Vagina (tissue), 2 donors: ENCODE measurements at regions not wholly inside any gene's neighbourhood (a gene's known extent, or its start where the extent isn't known, plus 50 kb on each side); places are given as distances from the start of the nearest gene placed in this dataset.

Source experiments
- DNase-seq, 2 donors: peaks; one replicate each; pipeline ENCODE4 v3.0.0-alpha.2; 2017; ENCODE audit errors: extremely low spot score in 2 of 2
- H3K27ac ChIP-seq: fragments of 200-600 bp; sonication (generic); one replicate; pipeline ENCODE4 v1.5.1; 2019
- H3K27me3 ChIP-seq: fragments of 200-600 bp; sonication (generic); one replicate; pipeline ENCODE4 v1.5.1; 2019
- H3K36me3 ChIP-seq, 2 donors: fragments of 200-600 bp; sonication (generic); one replicate each; pipeline ENCODE4 v1.5.1; 2017 to 2019
- H3K4me1 ChIP-seq: fragments of 200-600 bp; sonication (generic); one replicate; pipeline ENCODE4 v1.5.1; 2019
- H3K4me3 ChIP-seq, 2 donors: fragments of 200-600 bp; sonication (generic); 1 replicate in 1 of 2; 2 replicates in 1 of 2; pipeline ENCODE4 v1.5.1; 2016 to 2019
- H3K9me3 ChIP-seq: fragments of 200-600 bp; sonication (generic); one replicate; pipeline ENCODE4 v1.5.1; 2019
- CTCF ChIP-seq, 3 experiments: fragments of 450-650 bp in 2 of 3; fragments of 200-600 bp in 1 of 3; sonication (generic) in 1 of 3; IDR thresholded peaks; one replicate each; pipeline ENCODE4 v1.5.1; 2017 to 2019; ENCODE audit warnings: antibody characterized with exemption in 3 of 3, mild to moderate bottlenecking in 2 of 3, moderate library complexity in 2 of 3
- POLR2A ChIP-seq, 2 donors: fragments of 450-650 bp; IDR thresholded peaks; one replicate each; pipeline ENCODE4 v1.6.1; 2017; ENCODE audit warnings: antibody characterized with exemption in 2 of 2, mild to moderate bottlenecking in 2 of 2, moderate library complexity in 2 of 2
- POLR2AphosphoS5 ChIP-seq, 2 donors: sonication (generic); formaldehyde crosslinking; IDR thresholded peaks; one replicate each; pipeline ENCODE4 v1.9.0; 2017; ENCODE audit warnings: antibody characterized with exemption in 2 of 2, mild to moderate bottlenecking in 2 of 2, low read depth in 1 of 2; ENCODE audit not compliant: insufficient read depth in 1 of 2
- intact Hi-C: fragments of 100-400 bp; cut with DNase I; formaldehyde crosslinking; loops from one replicate; pipeline ENCODE4 v1.15.1; 2023

DNA sequence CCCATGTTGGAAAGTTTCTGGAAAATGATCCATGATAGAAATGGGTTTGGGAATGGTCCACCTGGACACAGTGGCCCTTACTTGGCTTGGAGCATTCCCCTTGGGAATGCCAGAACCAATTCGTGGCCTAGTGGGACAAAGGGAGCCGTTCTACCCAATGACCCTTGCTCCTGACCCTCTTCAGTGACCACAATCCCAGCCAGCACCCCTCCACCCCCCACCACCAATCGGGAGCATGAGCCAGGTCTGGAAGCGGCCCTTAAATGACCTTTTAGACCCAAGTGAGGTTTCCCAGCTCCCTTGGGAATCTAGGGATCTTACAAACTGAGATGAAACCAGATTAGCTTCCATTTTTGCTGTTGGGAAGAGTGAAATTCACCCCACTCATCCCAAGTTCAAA is 51.3 kb upstream of the CDON start:
- TF ChIP-seq POLR2A (IDR thresholded peaks at IDR 0.05), result no peak
- no peak for TF ChIP-seq POLR2AphosphoS5 (IDR thresholded peaks at IDR 0.05; ENCODE audit: insufficient read depth in 1 of 2, low read depth in 1 of 2)
- no peak for TF ChIP-seq CTCF (IDR thresholded peaks at IDR 0.05)
- no peaks in the 10 kb centered on the region for H3K36me3 ChIP-seq
- no peaks in the 10 kb centered on the region for H3K27me3 ChIP-seq
- H3K9me3 ChIP-seq, result no peaks in the 10 kb centered on the region
- H3K4me3 ChIP-seq, result no peak overlapping the region
- intact Hi-C loops, result no loop called here
- H3K4me1 ChIP-seq, result peaks cover 43% of the 10 kb centered on the region
- peak overlapping the region; percentile 81 for H3K27ac ChIP-seq
- DNase-seq, result no peak

DNA sequence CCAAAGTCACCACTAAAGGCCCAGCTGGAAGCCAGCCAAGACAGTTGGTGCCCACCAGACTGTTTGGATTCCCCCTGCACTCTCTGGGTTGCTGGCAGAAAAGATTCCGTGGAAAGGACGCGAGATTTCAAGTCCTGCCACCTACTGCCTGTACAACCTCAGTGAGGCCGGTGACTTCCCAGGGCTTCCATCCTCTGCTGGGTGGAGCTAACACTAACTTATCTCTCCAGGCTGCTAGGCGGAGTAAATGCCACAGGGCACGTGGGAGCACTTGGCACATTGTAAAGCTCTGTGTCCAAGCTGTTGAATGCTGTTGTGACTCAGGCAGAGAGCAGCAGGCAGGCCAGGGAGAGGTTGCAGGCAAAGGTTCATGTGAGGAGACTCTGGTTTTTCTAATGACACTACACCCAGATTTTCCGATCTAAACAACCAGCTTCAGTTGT is 50.9 kb upstream of the CDON start:
- H3K9me3 ChIP-seq, result no peaks in the 10 kb centered on the region
- H3K4me3 ChIP-seq, result no peak overlapping the region
- H3K4me1 ChIP-seq, result peaks cover 43% of the 10 kb centered on the region
- no peaks in the 10 kb centered on the region for H3K27me3 ChIP-seq
- TF ChIP-seq POLR2A (IDR thresholded peaks at IDR 0.05) (no peak), CTCF (IDR thresholded peaks at IDR 0.05) (no peak), POLR2AphosphoS5 (IDR thresholded peaks at IDR 0.05; ENCODE audit: insufficient read depth in 1 of 2, low read depth in 1 of 2) (peak in 1 of 2 donors; percentile 81)
- peak overlapping the region; percentile 81 for H3K27ac ChIP-seq
- no peak for DNase-seq
- intact Hi-C loops, result no loop called here
- no peaks in the 10 kb centered on the region for H3K36me3 ChIP-seq

DNA sequence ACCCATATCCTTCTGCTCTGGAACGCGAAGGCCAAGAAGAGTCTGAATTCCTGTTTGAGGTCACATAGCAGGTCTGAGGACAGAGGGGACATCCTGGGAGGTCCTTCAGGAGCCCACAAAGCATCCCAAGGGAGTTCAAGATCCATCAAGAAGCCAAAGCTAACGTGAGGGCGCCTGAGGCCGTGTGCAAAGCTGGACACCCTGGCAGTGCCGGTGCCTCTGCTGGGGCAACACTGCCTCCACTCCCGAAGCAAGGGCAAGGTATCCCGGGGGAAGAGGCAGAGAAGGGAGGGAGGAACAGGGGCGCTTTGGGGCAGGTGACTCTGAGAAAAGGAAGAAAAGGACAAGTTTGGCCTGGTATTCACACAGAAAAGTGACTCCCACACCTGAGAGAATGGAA is 50.3 kb upstream of the CDON start:
- no peak for DNase-seq
- Histone ChIP-seq H3K9me3 (no peaks in the 10 kb centered on the region), H3K27ac (peak overlapping the region; percentile 81), H3K27me3 (no peaks in the 10 kb centered on the region), H3K4me1 (peaks cover 43% of the 10 kb centered on the region), H3K4me3 (no peak overlapping the region), H3K36me3 (no peaks in the 10 kb centered on the region)
- TF ChIP-seq POLR2AphosphoS5 (IDR thresholded peaks at IDR 0.05; ENCODE audit: insufficient read depth in 1 of 2, low read depth in 1 of 2) (no peak), POLR2A (IDR thresholded peaks at IDR 0.05) (no peak), CTCF (IDR thresholded peaks at IDR 0.05) (no peak)
- intact Hi-C loops, result no loop called here

DNA sequence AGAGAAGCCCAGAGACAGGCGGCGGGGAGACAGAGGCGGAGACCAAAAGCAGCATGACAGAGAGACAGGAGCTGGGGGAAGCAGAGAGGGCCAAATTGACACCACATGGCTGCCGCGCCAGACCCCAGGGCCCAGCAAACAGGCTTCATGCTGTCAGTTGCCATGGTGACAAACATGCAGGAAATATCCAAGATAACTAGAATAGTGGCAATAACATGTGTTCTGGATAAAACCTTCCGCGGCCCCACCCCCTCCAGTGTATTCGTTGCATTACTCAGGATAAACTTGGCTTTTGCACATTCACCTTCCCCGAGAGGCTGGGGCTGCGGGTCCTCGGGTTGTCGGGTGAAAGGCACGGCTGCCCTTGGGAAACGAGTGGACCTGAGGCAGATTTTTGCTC is 49.9 kb upstream of the CDON start:
- no peak overlapping the region for H3K27ac ChIP-seq
- TF ChIP-seq POLR2AphosphoS5 (IDR thresholded peaks at IDR 0.05; ENCODE audit: insufficient read depth in 1 of 2, low read depth in 1 of 2) (no peak), POLR2A (IDR thresholded peaks at IDR 0.05) (no peak), CTCF (IDR thresholded peaks at IDR 0.05) (no peak)
- no peaks in the 10 kb centered on the region for H3K27me3 ChIP-seq
- H3K4me1 ChIP-seq, result peaks cover 43% of the 10 kb centered on the region
- no peak for DNase-seq
- no peaks in the 10 kb centered on the region for H3K36me3 ChIP-seq
- no peaks in the 10 kb centered on the region for H3K9me3 ChIP-seq
- intact Hi-C loops, result no loop called here
- H3K4me3 ChIP-seq, result no peak overlapping the region
